WTC11 (cell line): ENCODE measurements at regions not wholly inside any gene's neighbourhood (a gene's known extent, or its start where the extent isn't known, plus 50 kb on each side); places are given as distances from the start of the nearest gene placed in this dataset.
A peak's percentile ranks its signal among the peaks of the same experiment; 100 is the strongest.

Experiments used
- ATAC-seq: fragments of 200-7000 bp; cut with Tn5 transposase; 2 replicates; pipeline ENCODE4 v1.10.0; 2021; ENCODE audit warnings: mild to moderate bottlenecking, moderate library complexity
- CTCF ChIA-PET: fragments of 300-600 bp; sonication (Branson Sonifier 250); formaldehyde crosslinking; loops from one replicate; lab custom pipeline; 2021; ENCODE audit warnings: antibody characterized with exemption; lab: Charles Lee
- POLR2A ChIA-PET: fragments of 350-600 bp; sonication (Branson Sonifier 250); formaldehyde crosslinking; loops from one replicate; lab custom pipeline; 2021; ENCODE audit warnings: antibody characterized with exemption; lab: Charles Lee
- DNase-seq: peaks from one replicate; pipeline ENCODE4 v3.0.0; 2021; ENCODE audit warnings: low spot score
- H3K27ac Mint-ChIP-seq: 2 replicates; pipeline ENCODE4 v1.8.0; 2021; ENCODE audit warnings: mixed read lengths
- H3K27me3 Mint-ChIP-seq: 2 replicates; pipeline ENCODE4 v1.8.0; 2021; ENCODE audit warnings: low read depth, mild to moderate bottlenecking, moderate library complexity, mixed read lengths
- H3K36me3 Mint-ChIP-seq: 2 replicates; pipeline ENCODE4 v1.8.0; 2021; ENCODE audit warnings: mixed read lengths
- H3K4me1 Mint-ChIP-seq: 2 replicates; pipeline ENCODE4 v1.8.0; 2022; ENCODE audit warnings: mixed read lengths
- H3K4me3 Mint-ChIP-seq: 2 replicates; pipeline ENCODE4 v1.8.0; 2021; ENCODE audit warnings: mild to moderate bottlenecking, moderate library complexity, mixed read lengths
- H3K9me3 Mint-ChIP-seq: 2 replicates; pipeline ENCODE4 v1.8.0; 2021; ENCODE audit warnings: mixed read lengths
- ATF2 ChIP-seq: sonication (generic); formaldehyde crosslinking; IDR thresholded peaks from 2 replicates; pipeline ENCODE4 v1.8.1; 2022; ENCODE audit warnings: low read depth, missing genetic modification reagents, borderline replicate concordance
- CDX4 ChIP-seq: fragments of 250-450 bp; sonication (Bioruptor Pico); IDR thresholded peaks from 2 replicates; pipeline ENCODE4 v1.9.0; 2021; ENCODE audit warnings: moderate library complexity, mild to moderate bottlenecking, inconsistent platforms, borderline replicate concordance
- CREM ChIP-seq: sonication (generic); formaldehyde crosslinking; IDR thresholded peaks from 2 replicates; pipeline ENCODE4 v1.8.1; 2022; ENCODE audit warnings: mild to moderate bottlenecking, missing genetic modification reagents, moderate library complexity
- JAZF1 ChIP-seq: fragments of 250-450 bp; sonication (Bioruptor Pico); IDR thresholded peaks from 2 replicates; pipeline ENCODE4 v1.9.0; 2021; ENCODE audit warnings: moderate library complexity, mild to moderate bottlenecking, inconsistent platforms
- NR2C2 ChIP-seq: sonication (generic); formaldehyde crosslinking; IDR thresholded peaks from 2 replicates; pipeline ENCODE4 v1.8.0; 2022; ENCODE audit warnings: mild to moderate bottlenecking, missing genetic modification reagents
- SMAD3 ChIP-seq: sonication (generic); formaldehyde crosslinking; IDR thresholded peaks from 2 replicates; pipeline ENCODE4 v1.8.0; 2022; ENCODE audit warnings: missing genetic modification reagents, mild to moderate bottlenecking, borderline replicate concordance
- SMAD4 ChIP-seq: sonication (generic); formaldehyde crosslinking; IDR thresholded peaks from 2 replicates; pipeline ENCODE4 v1.8.0; 2022; ENCODE audit warnings: mild to moderate bottlenecking, missing genetic modification reagents
- TCF7 ChIP-seq: sonication (generic); formaldehyde crosslinking; IDR thresholded peaks from 2 replicates; pipeline ENCODE4 v1.8.0; 2022; ENCODE audit warnings: mild to moderate bottlenecking, low read depth, missing genetic modification reagents, moderate library complexity
- TEAD1 ChIP-seq: sonication (generic); formaldehyde crosslinking; IDR thresholded peaks from 2 replicates; pipeline ENCODE4 v1.8.0; 2022; ENCODE audit warnings: mild to moderate bottlenecking, missing genetic modification reagents
- ZNF121 ChIP-seq: sonication (generic); formaldehyde crosslinking; IDR thresholded peaks from 2 replicates; pipeline ENCODE4 v1.8.0; 2023; ENCODE audit warnings: missing genetic modification reagents
- ZNF219 ChIP-seq: sonication (generic); formaldehyde crosslinking; IDR thresholded peaks from 2 replicates; pipeline ENCODE4 v1.8.0; 2023; ENCODE audit warnings: missing genetic modification reagents, mild to moderate bottlenecking, borderline replicate concordance
- ZNF263 ChIP-seq: sonication (generic); formaldehyde crosslinking; IDR thresholded peaks from 2 replicates; pipeline ENCODE4 v1.8.1; 2022; ENCODE audit warnings: low read depth, mild to moderate bottlenecking, moderate library complexity, missing genetic modification reagents
- TF ChIP-seq, protein P1 (sequence below): sonication (generic); formaldehyde crosslinking; IDR thresholded peaks from 2 replicates; pipeline ENCODE4 v1.8.0; 2022; ENCODE audit warnings: mild to moderate bottlenecking, missing genetic modification reagents
- TF ChIP-seq, protein P2 (sequence below): sonication (generic); formaldehyde crosslinking; conservative IDR thresholded peaks from 2 replicates; pipeline ENCODE4 v1.8.1; 2023; ENCODE audit warnings: mild to moderate bottlenecking, low read depth, missing genetic modification reagents, moderate library complexity

- ATAC-seq, result no peak
- Mint-ChIP-seq H3K36me3 (no peaks in the 10 kb centered on the region), H3K27ac (no peak overlapping the region), H3K9me3 (no peaks in the 10 kb centered on the region), H3K27me3 (peaks cover 8% of the 10 kb centered on the region; the same call in 1 of the 2 replicates), H3K4me1 (peaks cover 9% of the 10 kb centered on the region), H3K4me3 (no peak overlapping the region)
- no peak for DNase-seq
- CTCF ChIA-PET, result interaction anchor here (0.8 kb wide), 2 partner anchors 9 to 62 kb away, joined by 3 read pairs; no protein-coding TSS in a partner anchor
- POLR2A ChIA-PET, result no interaction called here
- no peak for TF ChIP-seq JAZF1 (CRISPR knock-in tag)
Measured at GRCh38 chr3:72048873-72049272, 263.9 kb upstream of the PROK2 start.

- TF ChIP-seq, protein P1, sequence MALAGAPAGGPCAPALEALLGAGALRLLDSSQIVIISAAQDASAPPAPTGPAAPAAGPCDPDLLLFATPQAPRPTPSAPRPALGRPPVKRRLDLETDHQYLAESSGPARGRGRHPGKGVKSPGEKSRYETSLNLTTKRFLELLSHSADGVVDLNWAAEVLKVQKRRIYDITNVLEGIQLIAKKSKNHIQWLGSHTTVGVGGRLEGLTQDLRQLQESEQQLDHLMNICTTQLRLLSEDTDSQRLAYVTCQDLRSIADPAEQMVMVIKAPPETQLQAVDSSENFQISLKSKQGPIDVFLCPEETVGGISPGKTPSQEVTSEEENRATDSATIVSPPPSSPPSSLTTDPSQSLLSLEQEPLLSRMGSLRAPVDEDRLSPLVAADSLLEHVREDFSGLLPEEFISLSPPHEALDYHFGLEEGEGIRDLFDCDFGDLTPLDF (CRISPR knock-in tag), result no peak
- TF ChIP-seq ZNF121 (no peak), CDX4 (no peak), SMAD4 (CRISPR knock-in tag) (no peak), CREM (CRISPR knock-in tag) (no peak)
- ChIA-PET POLR2A (no interaction called here), CTCF (no interaction called here)
- no peak overlapping the region for H3K4me3 Mint-ChIP-seq
- H3K9me3 Mint-ChIP-seq, result no peaks in the 10 kb centered on the region
- no peak overlapping the region for H3K27ac Mint-ChIP-seq
- H3K36me3 Mint-ChIP-seq, result no peaks in the 10 kb centered on the region
- no peak for DNase-seq
- H3K4me1 Mint-ChIP-seq, result peaks cover 9% of the 10 kb centered on the region
- no peak for ATAC-seq
- peaks cover 8% of the 10 kb centered on the region; the same call in 1 of the 2 replicates for H3K27me3 Mint-ChIP-seq
Measured at GRCh38 chr3:72047221-72047871, 262.4 kb upstream of the PROK2 start.

- Mint-ChIP-seq H3K36me3 (no peaks in the 10 kb centered on the region), H3K27me3 (no peaks in the 10 kb centered on the region), H3K4me1 (peaks cover 7% of the 10 kb centered on the region; the same call in 1 of the 2 replicates), H3K27ac (no peak overlapping the region), H3K9me3 (no peaks in the 10 kb centered on the region), H3K4me3 (no peak overlapping the region)
- TF ChIP-seq, protein P2, sequence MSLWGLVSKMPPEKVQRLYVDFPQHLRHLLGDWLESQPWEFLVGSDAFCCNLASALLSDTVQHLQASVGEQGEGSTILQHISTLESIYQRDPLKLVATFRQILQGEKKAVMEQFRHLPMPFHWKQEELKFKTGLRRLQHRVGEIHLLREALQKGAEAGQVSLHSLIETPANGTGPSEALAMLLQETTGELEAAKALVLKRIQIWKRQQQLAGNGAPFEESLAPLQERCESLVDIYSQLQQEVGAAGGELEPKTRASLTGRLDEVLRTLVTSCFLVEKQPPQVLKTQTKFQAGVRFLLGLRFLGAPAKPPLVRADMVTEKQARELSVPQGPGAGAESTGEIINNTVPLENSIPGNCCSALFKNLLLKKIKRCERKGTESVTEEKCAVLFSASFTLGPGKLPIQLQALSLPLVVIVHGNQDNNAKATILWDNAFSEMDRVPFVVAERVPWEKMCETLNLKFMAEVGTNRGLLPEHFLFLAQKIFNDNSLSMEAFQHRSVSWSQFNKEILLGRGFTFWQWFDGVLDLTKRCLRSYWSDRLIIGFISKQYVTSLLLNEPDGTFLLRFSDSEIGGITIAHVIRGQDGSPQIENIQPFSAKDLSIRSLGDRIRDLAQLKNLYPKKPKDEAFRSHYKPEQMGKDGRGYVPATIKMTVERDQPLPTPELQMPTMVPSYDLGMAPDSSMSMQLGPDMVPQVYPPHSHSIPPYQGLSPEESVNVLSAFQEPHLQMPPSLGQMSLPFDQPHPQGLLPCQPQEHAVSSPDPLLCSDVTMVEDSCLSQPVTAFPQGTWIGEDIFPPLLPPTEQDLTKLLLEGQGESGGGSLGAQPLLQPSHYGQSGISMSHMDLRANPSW, result no peak
- TF ChIP-seq SMAD3 (CRISPR knock-in tag) (no peak), ATF2 (CRISPR knock-in tag) (no peak), TCF7 (CRISPR knock-in tag) (no peak), ZNF263 (CRISPR knock-in tag) (no peak), NR2C2 (CRISPR knock-in tag) (no peak), ZNF219 (no peak), TEAD1 (no peak)
- CTCF ChIA-PET, result no interaction called here
- POLR2A ChIA-PET, result no interaction called here
- no peak for DNase-seq
- peak; percentile 24; the same call in 1 of the 2 replicates for ATAC-seq
Measured at GRCh38 chr3:72044231-72044855, 259.4 kb upstream of the PROK2 start.
